OCI-LY7 (cell line): ENCODE measurements at regions not wholly inside any gene's neighbourhood (a gene's known extent, or its start where the extent isn't known, plus 50 kb on each side); places are given as distances from the start of the nearest gene placed in this dataset.

Experiments used
- BruUV-seq: library from RNA; stranded (reverse); fragments of 400-500 nt; replicated peaks from 2 replicates; lab custom pipeline; 2021; lab: Mats Ljungman, UMichigan
- CTCF ChIA-PET: fragments of 300-600 bp; sonication (Branson Sonifier 250); formaldehyde crosslinking; loops from one replicate; lab custom pipeline; 2022; ENCODE audit warnings: antibody characterized with exemption; ENCODE audit not compliant: unreplicated experiment; lab: Charles Lee
- POLR2A ChIA-PET: fragments of 300-600 bp; sonication (Branson Sonifier 250); formaldehyde crosslinking; loops from one replicate; lab custom pipeline; 2022; ENCODE audit warnings: antibody characterized with exemption; lab: Charles Lee
- DNase-seq: peaks from one replicate; pipeline ENCODE4 v3.0.0-alpha.2; 2015; ENCODE audit warnings: low spot score
- H2AFZ ChIP-seq: fragments of 200-600 bp; sonication (generic), shearing (Covaris generic); 2 replicates; pipeline ENCODE4 v1.6.1; 2014; ENCODE audit warnings: mild to moderate bottlenecking, antibody characterized with exemption, low read length, moderate library complexity
- H3K27ac ChIP-seq: fragments of 200-600 bp; sonication (generic); 2 replicates; pipeline ENCODE4 v1.5.1; 2014; ENCODE audit warnings: mixed run types, low read depth, mild to moderate bottlenecking, moderate library complexity, low read length, inconsistent platforms; ENCODE audit not compliant: poor library complexity, severe bottlenecking
- H3K36me3 ChIP-seq: fragments of 200-600 bp; sonication (generic); 2 replicates; pipeline ENCODE4 v1.6.1; 2014; ENCODE audit warnings: mild to moderate bottlenecking, antibody characterized with exemption, low read length, moderate library complexity, mixed read lengths; ENCODE audit not compliant: insufficient read depth
- H3K4me1 ChIP-seq: fragments of 200-600 bp; sonication (generic); 2 replicates; pipeline ENCODE4 v1.5.1; 2014; ENCODE audit warnings: mild to moderate bottlenecking, low read length; ENCODE audit not compliant: insufficient read depth, poor library complexity, severe bottlenecking
- H3K4me2 ChIP-seq: fragments of 200-600 bp; sonication (generic); 2 replicates; pipeline ENCODE4 v1.6.1; 2014; ENCODE audit warnings: mild to moderate bottlenecking, low read length
- H3K4me3 ChIP-seq: fragments of 200-600 bp; sonication (generic); 2 replicates; pipeline ENCODE4 v1.5.1; 2014; ENCODE audit warnings: mild to moderate bottlenecking, low read depth, low read length; ENCODE audit not compliant: poor library complexity, severe bottlenecking
- H3K79me2 ChIP-seq: fragments of 200-600 bp; sonication (generic); 2 replicates; pipeline ENCODE4 v1.6.1; 2016; ENCODE audit warnings: low read depth, mild to moderate bottlenecking, low read length, moderate library complexity, mixed read lengths; ENCODE audit not compliant: insufficient read depth
- H3K9me2 ChIP-seq: fragments of 200-600 bp; sonication (generic); 2 replicates; pipeline ENCODE4 v1.6.1; 2016; ENCODE audit warnings: mild to moderate bottlenecking, low read length, mixed read lengths; ENCODE audit not compliant: insufficient read depth
- H3K9me3 ChIP-seq: fragments of 200-600 bp; sonication (generic); 2 replicates; pipeline ENCODE4 v1.6.1; 2014; ENCODE audit warnings: mild to moderate bottlenecking, mixed run types, low read length, mixed read lengths
- H4K20me1 ChIP-seq: fragments of 200-600 bp; sonication (generic); 2 replicates; pipeline ENCODE4 v1.6.1; 2014; ENCODE audit warnings: mild to moderate bottlenecking, antibody characterized with exemption, low read length, moderate library complexity, mixed read lengths; ENCODE audit not compliant: insufficient read depth
- EZH2phosphoT487 ChIP-seq: fragments of 200-600 bp; sonication (generic); IDR thresholded peaks from 2 replicates; pipeline ENCODE4 v1.6.1; 2018; ENCODE audit warnings: low read depth, borderline replicate concordance, mild to moderate bottlenecking, mixed run types, antibody characterized with exemption, low read length, moderate library complexity, mixed read lengths
- intact Hi-C: fragments of 100-400 bp; cut with micrococcal nuclease; formaldehyde crosslinking; loops from one replicate; pipeline ENCODE4 v1.10.0; 2022; ENCODE audit not compliant: unreplicated experiment
- TF ChIP-seq, protein P1 (sequence below): fragments of 200-600 bp; sonication (generic); conservative IDR thresholded peaks from 2 replicates; pipeline ENCODE4 v1.5.1; 2014; ENCODE audit warnings: mild to moderate bottlenecking, antibody characterized with exemption, low read length, moderate library complexity, mixed read lengths

DNA sequence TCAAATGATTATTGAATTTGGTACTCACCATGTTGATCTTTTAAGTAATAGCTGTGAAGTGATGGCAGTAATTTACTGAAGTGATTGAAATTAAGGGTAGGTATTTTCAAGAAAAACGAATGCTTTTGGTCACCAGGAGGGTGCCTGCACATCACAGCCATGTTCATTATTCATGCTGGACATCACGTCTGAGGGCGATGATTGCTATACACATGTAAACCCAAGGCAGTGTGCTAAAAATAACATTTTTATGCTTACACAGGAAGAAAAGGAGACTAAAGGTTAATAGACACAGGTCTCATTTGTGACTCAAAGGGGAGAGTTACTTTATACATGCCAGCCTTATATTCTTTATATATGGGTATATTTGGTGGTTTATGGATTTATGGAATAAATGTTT, 1146.0 kb downstream of the NLGN4X start:
- intact Hi-C loops: no loop called here
- BruUV-seq: no TSS peak
- no peaks in the 10 kb centered on the region for H4K20me1 ChIP-seq

DNA sequence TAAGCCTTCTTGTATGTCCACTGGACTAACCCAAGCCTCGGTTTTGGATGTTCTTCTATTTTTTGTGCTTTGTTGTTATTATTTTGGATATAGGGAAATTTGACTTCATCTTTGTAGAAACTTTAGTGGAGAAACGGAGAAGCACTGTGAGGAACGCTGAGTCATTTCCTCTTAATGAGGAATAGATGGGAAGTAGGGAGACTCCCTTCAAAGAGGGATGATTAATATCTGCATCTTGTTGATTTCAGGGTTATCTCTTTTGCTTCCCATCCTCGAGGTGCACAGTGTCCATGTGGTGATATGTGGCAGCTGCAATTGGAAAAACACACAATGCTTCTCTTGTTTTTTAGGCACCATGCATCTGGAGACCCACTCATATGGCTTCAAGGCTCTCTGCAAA, 1147.9 kb downstream of the NLGN4X start:
- H3K79me2 ChIP-seq: no peaks in the 10 kb centered on the region
- no peaks in the 10 kb centered on the region for H3K4me1 ChIP-seq
- no peaks in the 10 kb centered on the region for H3K9me3 ChIP-seq
- H4K20me1 ChIP-seq: no peaks in the 10 kb centered on the region
- H3K36me3 ChIP-seq: no peaks in the 10 kb centered on the region
- H3K27ac ChIP-seq: no peak overlapping the region
- DNase-seq: no peak
- BruUV-seq: no TSS peak
- POLR2A ChIA-PET: no interaction called here
- TF ChIP-seq, protein P1, sequence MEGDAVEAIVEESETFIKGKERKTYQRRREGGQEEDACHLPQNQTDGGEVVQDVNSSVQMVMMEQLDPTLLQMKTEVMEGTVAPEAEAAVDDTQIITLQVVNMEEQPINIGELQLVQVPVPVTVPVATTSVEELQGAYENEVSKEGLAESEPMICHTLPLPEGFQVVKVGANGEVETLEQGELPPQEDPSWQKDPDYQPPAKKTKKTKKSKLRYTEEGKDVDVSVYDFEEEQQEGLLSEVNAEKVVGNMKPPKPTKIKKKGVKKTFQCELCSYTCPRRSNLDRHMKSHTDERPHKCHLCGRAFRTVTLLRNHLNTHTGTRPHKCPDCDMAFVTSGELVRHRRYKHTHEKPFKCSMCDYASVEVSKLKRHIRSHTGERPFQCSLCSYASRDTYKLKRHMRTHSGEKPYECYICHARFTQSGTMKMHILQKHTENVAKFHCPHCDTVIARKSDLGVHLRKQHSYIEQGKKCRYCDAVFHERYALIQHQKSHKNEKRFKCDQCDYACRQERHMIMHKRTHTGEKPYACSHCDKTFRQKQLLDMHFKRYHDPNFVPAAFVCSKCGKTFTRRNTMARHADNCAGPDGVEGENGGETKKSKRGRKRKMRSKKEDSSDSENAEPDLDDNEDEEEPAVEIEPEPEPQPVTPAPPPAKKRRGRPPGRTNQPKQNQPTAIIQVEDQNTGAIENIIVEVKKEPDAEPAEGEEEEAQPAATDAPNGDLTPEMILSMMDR: no peak
- TF ChIP-seq EZH2phosphoT487: no peak
- H2AFZ ChIP-seq: no peak overlapping the region
- CTCF ChIA-PET: no interaction called here
- intact Hi-C loops: no loop called here
- H3K4me2 ChIP-seq: no peak overlapping the region
- no peaks in the 10 kb centered on the region for H3K9me2 ChIP-seq
- no peak overlapping the region for H3K4me3 ChIP-seq

More for the DNA sequence above, 1146.0 kb downstream of the NLGN4X start:
- Histone ChIP-seq H2AFZ (no peak overlapping the region), H3K9me3 (no peaks in the 10 kb centered on the region), H3K9me2 (no peaks in the 10 kb centered on the region), H3K36me3 (no peaks in the 10 kb centered on the region), H3K4me2 (no peak overlapping the region), H3K4me3 (no peak overlapping the region), H3K27ac (no peak overlapping the region), H3K4me1 (no peaks in the 10 kb centered on the region), H3K79me2 (no peaks in the 10 kb centered on the region)
- TF ChIP-seq, protein P1: no peak
- no peak for DNase-seq
- POLR2A ChIA-PET: no interaction called here
- CTCF ChIA-PET: no interaction called here

DNA sequence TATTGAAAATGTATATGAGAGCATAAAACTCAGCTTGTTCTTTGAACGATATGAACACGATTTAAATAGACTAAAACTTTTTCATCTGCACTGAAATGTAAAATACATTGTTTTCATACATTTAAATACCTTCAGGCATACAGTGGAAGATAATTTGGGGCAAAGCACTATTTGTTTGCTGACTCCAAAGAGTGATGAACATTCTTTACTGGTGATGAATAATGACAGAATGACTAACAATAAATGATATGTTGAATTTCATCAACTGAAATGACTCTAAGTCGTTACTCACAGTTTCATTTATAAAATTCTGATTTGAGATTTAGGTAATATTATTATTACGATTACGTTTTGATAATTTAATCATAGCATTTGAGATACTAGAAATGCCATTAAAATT, 1160.1 kb downstream of the NLGN4X start:
- intact Hi-C loops: no loop called here

More for the DNA sequence above, 1160.1 kb downstream of the NLGN4X start:
- no peak overlapping the region for H2AFZ ChIP-seq
- BruUV-seq: no TSS peak
- no peak for TF ChIP-seq EZH2phosphoT487
- no peak for DNase-seq
- no peaks in the 10 kb centered on the region for H3K79me2 ChIP-seq
- H3K9me3 ChIP-seq: no peaks in the 10 kb centered on the region
- H4K20me1 ChIP-seq: no peaks in the 10 kb centered on the region
- CTCF ChIA-PET: no interaction called here
- no peaks in the 10 kb centered on the region for H3K4me1 ChIP-seq
- no peaks in the 10 kb centered on the region for H3K36me3 ChIP-seq
- H3K9me2 ChIP-seq: no peaks in the 10 kb centered on the region
- H3K4me3 ChIP-seq: no peak overlapping the region
- H3K4me2 ChIP-seq: no peak overlapping the region
- POLR2A ChIA-PET: no interaction called here
- H3K27ac ChIP-seq: no peak overlapping the region
